SK-N-SH (cell line): ENCODE measurements at regions not wholly inside any gene's neighbourhood (a gene's known extent, or its start where the extent isn't known, plus 50 kb on each side); places are given as distances from the start of the nearest gene placed in this dataset.

ENCODE experiments used
- CTCF ChIP-seq: fragments of 200-600 bp; sonication (generic); IDR thresholded peaks from 2 replicates; pipeline ENCODE4 v1.6.1; 2017; ENCODE audit warnings: antibody characterized with exemption, mild to moderate bottlenecking, moderate library complexity
- EP300 ChIP-seq, 2 experiments: IDR thresholded peaks; 2 replicates each; pipeline versions ENCODE4 v1.4.0 to v1.6.1; 2012; ENCODE audit warnings: borderline replicate concordance in 1 of 2, low read depth in 1 of 2, low read length in 1 of 2
- EZH2phosphoT487 ChIP-seq: fragments of 200-600 bp; sonication (generic); IDR thresholded peaks from 2 replicates; pipeline ENCODE4 v1.6.1; 2017; ENCODE audit warnings: low read depth, mixed run types, mild to moderate bottlenecking, antibody characterized with exemption, moderate library complexity, borderline replicate concordance
- GABPA ChIP-seq: IDR thresholded peaks from 2 replicates; pipeline ENCODE4 v1.4.0; 2012; ENCODE audit warnings: low read depth, mild to moderate bottlenecking
- GATA2 ChIP-seq: sonication (generic); formaldehyde crosslinking; IDR thresholded peaks from 2 replicates; pipeline ENCODE4 v1.5.0; 2020; ENCODE audit warnings: mild to moderate bottlenecking, missing genetic modification reagents
- MAX ChIP-seq: IDR thresholded peaks from 2 replicates; pipeline ENCODE4 v1.4.0; 2012; ENCODE audit warnings: low read depth
- POLR2AphosphoS5 ChIP-seq: IDR thresholded peaks from 2 replicates; pipeline ENCODE4 v1.6.1; 2012; ENCODE audit warnings: low read depth, low read length
- RAD21 ChIP-seq: IDR thresholded peaks from 2 replicates; pipeline ENCODE4 v1.6.1; 2012; ENCODE audit warnings: mild to moderate bottlenecking, low read length
- RCOR1 ChIP-seq: fragments of 150-350 bp; IDR thresholded peaks from 2 replicates; pipeline ENCODE4 v1.6.1; 2017; ENCODE audit warnings: antibody characterized with exemption, low read length
- SIN3A ChIP-seq: IDR thresholded peaks from 2 replicates; pipeline ENCODE4 v1.6.1; 2012; ENCODE audit warnings: low read depth, mild to moderate bottlenecking, low read length, moderate library complexity, borderline replicate concordance
- YY1 ChIP-seq: IDR thresholded peaks from 2 replicates; pipeline ENCODE4 v1.4.0; 2012; ENCODE audit warnings: low read depth, mild to moderate bottlenecking

GRCh38 chr1:70812442-70813109 is 235.0 kb downstream of the PTGER3 start:
- TF ChIP-seq RAD21 = no peak
- no peak for TF ChIP-seq CTCF
- TF ChIP-seq EZH2phosphoT487 = no peak
- TF ChIP-seq RCOR1 = no peak
- TF ChIP-seq POLR2AphosphoS5 = no peak
- no peak for TF ChIP-seq GABPA
- TF ChIP-seq SIN3A = no peak
- TF ChIP-seq YY1 = no peak
- TF ChIP-seq MAX = no peak
- no peak for TF ChIP-seq EP300 (IDR thresholded peaks at IDR 0.05; ENCODE audit: borderline replicate concordance in 1 of 2, low read depth in 1 of 2, low read length in 1 of 2)
- TF ChIP-seq GATA2 = no peak
